Heart left ventricle (tissue), 13 donors: ENCODE measurements at regions not wholly inside any gene's neighbourhood (a gene's known extent, or its start where the extent isn't known, plus 50 kb on each side); places are given as distances from the start of the nearest gene placed in this dataset.

Experiments
- POLR2A ChIP-seq, 2 donors: fragments of 450-650 bp; IDR thresholded peaks; one replicate each; pipeline ENCODE4 v1.6.1; 2017; ENCODE audit warnings: antibody characterized with exemption in 2 of 2, mild to moderate bottlenecking in 2 of 2, moderate library complexity in 2 of 2
- TF ChIP-seq, protein P1 (sequence below), 12 donors: fragments of 200-600 bp; sonication (generic) in 4 of 12; IDR thresholded peaks; one replicate each; pipeline versions ENCODE4 v1.5.0 to v1.8.0; 2018 to 2022; ENCODE audit warnings: antibody characterized with exemption in 12 of 12, mild to moderate bottlenecking in 5 of 12
- donor health status: ischemic (EF 13 %, LVEDD 7.1; RV severe dilation, severe dysfunction).
- donor health status: DM: no; HTN: yes; CAD: no.
- donor health status: DM: no; HTN: no; CAD: no.
- donor health status: ischemic (EF 25% LVEDD 6.9; RV normal size, moderate dysfunction).
- donor health status: ischemic (EF 25% LVEDD 5.7; RV mildly dilated, moderate dysfunction).
- donor health status: ischemic (EF 35%, LVEDD 5.7; RV mildly dilated, moderate dysfunction).
- donor health status: nonischemic (EF 11% LVEDD 7.7; RV severe dilation, severe dysfunction).
- donor health status: DM: yes; HTN: yes; CAD: no.
- donor health status: PGD.
- donor health status: ischemic (EF 29% LVEDD 5.4; RV normal size, mild dysfunction).
- donor health status: nonischemic (EF 23%, LVEDD 6.1; RV moderate dilation, normal function).

DNA sequence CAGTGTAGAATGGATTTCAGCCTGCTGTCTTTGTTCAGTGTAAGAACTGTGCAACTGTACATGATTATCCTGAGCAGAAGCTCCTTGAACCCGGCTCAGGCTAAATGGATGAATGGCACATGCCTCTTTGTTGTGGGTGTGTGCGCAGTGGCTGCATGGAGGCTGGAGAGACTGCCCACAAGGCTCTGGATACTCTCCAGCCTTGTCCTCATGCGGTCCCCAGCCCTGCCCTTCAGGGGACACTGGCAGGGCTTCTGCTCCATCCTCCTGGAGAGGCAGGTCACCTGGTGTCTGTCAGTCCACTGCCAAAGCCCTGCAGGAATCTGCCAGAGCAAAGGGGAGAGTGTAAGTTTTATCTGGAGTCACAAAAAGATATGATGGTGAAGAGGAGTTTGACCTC, 241.7 kb upstream of the EXOC2 start:
- TF ChIP-seq, protein P1, sequence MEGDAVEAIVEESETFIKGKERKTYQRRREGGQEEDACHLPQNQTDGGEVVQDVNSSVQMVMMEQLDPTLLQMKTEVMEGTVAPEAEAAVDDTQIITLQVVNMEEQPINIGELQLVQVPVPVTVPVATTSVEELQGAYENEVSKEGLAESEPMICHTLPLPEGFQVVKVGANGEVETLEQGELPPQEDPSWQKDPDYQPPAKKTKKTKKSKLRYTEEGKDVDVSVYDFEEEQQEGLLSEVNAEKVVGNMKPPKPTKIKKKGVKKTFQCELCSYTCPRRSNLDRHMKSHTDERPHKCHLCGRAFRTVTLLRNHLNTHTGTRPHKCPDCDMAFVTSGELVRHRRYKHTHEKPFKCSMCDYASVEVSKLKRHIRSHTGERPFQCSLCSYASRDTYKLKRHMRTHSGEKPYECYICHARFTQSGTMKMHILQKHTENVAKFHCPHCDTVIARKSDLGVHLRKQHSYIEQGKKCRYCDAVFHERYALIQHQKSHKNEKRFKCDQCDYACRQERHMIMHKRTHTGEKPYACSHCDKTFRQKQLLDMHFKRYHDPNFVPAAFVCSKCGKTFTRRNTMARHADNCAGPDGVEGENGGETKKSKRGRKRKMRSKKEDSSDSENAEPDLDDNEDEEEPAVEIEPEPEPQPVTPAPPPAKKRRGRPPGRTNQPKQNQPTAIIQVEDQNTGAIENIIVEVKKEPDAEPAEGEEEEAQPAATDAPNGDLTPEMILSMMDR (IDR thresholded peaks at IDR 0.05), result no peak
- TF ChIP-seq POLR2A (IDR thresholded peaks at IDR 0.05), result no peak
